GM12878 (cell line): ENCODE measurements at regions not wholly inside any gene's neighbourhood (a gene's known extent, or its start where the extent isn't known, plus 50 kb on each side); places are given as distances from the start of the nearest gene placed in this dataset.
"Not testable (repeated sequence)": the region's sequence is repeated elsewhere in the genome, so short reads cannot be mapped to it uniquely, and the experiment has no call there.

ENCODE experiments used
- BCL3 ChIP-seq: IDR thresholded peaks from 2 replicates; pipeline ENCODE4 v1.6.1; 2011; ENCODE audit warnings: borderline replicate concordance, low read depth, mild to moderate bottlenecking, moderate library complexity, low read length; ENCODE audit not compliant: insufficient read depth, poor library complexity, severe bottlenecking
- BCLAF1 ChIP-seq: fragments of 450-650 bp; IDR thresholded peaks from 2 replicates; pipeline ENCODE4 v1.6.1; 2017; ENCODE audit warnings: antibody characterized with exemption, mild to moderate bottlenecking, moderate library complexity
- CTCF ChIP-seq, 3 experiments: IDR thresholded peaks in 2 of 3; conservative IDR thresholded peaks in 1 of 3; 2 replicates each; pipeline ENCODE4 v1.5.1; 2011; ENCODE audit warnings: low read depth in 3 of 3, low read length in 3 of 3, mild to moderate bottlenecking in 3 of 3, control low read depth in 2 of 3, moderate library complexity in 2 of 3, inconsistent platforms in 1 of 3, mixed read lengths in 1 of 3; ENCODE audit not compliant: control insufficient read depth in 2 of 3, insufficient read depth in 1 of 3; ENCODE audit errors: extremely low read depth in 1 of 3
- DPF2 ChIP-seq: fragments of 450-650 bp; IDR thresholded peaks from 2 replicates; pipeline ENCODE4 v1.6.1; 2017; ENCODE audit warnings: mild to moderate bottlenecking
- JUNB ChIP-seq: IDR thresholded peaks from 2 replicates; pipeline ENCODE4 v1.6.1; 2016; ENCODE audit warnings: antibody characterized with exemption, mild to moderate bottlenecking
- JUND ChIP-seq: IDR thresholded peaks from 2 replicates; pipeline ENCODE4 v1.6.1; 2012; ENCODE audit warnings: low read depth, mild to moderate bottlenecking, low read length, improper control_type of control experiment, moderate library complexity
- LARP7 ChIP-seq: fragments of 450-650 bp; IDR thresholded peaks from 2 replicates; pipeline ENCODE4 v1.6.1; 2017; ENCODE audit warnings: mild to moderate bottlenecking
- MTA3 ChIP-seq: IDR thresholded peaks from 2 replicates; pipeline ENCODE4 v1.6.1; 2012; ENCODE audit warnings: low read length, inconsistent platforms, borderline replicate concordance
- MXI1 ChIP-seq: fragments of 150-350 bp; IDR thresholded peaks from 2 replicates; pipeline ENCODE4 v1.6.1; 2011; ENCODE audit warnings: low read depth, mild to moderate bottlenecking, inconsistent platforms, low read length, improper control_type of control experiment
- SMC3 ChIP-seq: IDR thresholded peaks from 2 replicates; pipeline ENCODE4 v1.6.1; 2011; ENCODE audit warnings: low read length, improper control_type of control experiment, borderline replicate concordance
- YY1 ChIP-seq: IDR thresholded peaks from 2 replicates; pipeline ENCODE4 v1.6.1; 2011; ENCODE audit warnings: low read depth, mild to moderate bottlenecking, low read length
- TF ChIP-seq, protein P1 (sequence below): IDR thresholded peaks from 2 replicates; pipeline ENCODE4 v1.6.1; 2012; ENCODE audit warnings: low read length, inconsistent platforms

GRCh38 chr1:144034045-144034444 is 62.3 kb upstream of the FAM72C start:
- not testable (repeated sequence) for TF ChIP-seq JUND; BCL3; BCLAF1; LARP7; YY1; JUNB; MTA3; DPF2; SMC3; CTCF (IDR thresholded peaks at IDR 0.05 in 2 of 3, conservative IDR thresholded peaks at IDR 0.05 in 1 of 3; ENCODE audit: control insufficient read depth in 2 of 3, extremely low read depth in 1 of 3, insufficient read depth in 1 of 3, low read depth in 3 of 3, low read length in 3 of 3); MXI1
- TF ChIP-seq, protein P1, sequence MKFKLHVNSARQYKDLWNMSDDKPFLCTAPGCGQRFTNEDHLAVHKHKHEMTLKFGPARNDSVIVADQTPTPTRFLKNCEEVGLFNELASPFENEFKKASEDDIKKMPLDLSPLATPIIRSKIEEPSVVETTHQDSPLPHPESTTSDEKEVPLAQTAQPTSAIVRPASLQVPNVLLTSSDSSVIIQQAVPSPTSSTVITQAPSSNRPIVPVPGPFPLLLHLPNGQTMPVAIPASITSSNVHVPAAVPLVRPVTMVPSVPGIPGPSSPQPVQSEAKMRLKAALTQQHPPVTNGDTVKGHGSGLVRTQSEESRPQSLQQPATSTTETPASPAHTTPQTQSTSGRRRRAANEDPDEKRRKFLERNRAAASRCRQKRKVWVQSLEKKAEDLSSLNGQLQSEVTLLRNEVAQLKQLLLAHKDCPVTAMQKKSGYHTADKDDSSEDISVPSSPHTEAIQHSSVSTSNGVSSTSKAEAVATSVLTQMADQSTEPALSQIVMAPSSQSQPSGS: not testable (repeated sequence)
